ENCODE measurements at regions not wholly inside any gene's neighbourhood (a gene's known extent, or its start where the extent isn't known, plus 50 kb on each side); places are given as distances from the start of the nearest gene placed in this dataset.

GRCh38 chr20:22504829-22505377, 79.5 kb downstream of the FOXA2 start:
- no peak for DNase-seq (ENCODE audit: low read depth in 2 of 2)

DNA sequence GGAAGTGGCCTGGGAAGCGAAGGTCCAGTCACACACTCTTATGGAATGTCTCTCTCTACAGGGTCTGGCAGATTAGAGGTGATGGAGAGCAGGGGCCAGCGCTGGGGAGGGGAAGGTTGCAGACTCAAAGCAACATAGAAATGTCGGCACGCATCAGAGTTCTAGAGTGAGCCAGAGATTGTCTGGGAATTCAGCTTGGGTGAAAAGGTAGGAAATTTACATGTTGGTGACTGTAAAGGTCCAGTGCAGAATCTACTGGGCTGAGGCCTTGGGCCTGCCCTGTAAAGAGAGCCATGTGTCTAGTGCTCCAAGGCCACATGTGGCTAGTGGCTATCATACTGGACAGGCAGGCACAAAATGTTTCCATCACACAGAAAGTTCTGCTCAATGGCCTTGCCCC, 80.8 kb downstream of the FOXA2 start:
- no peak for DNase-seq (ENCODE audit: low read depth in 2 of 2)

- no peak for DNase-seq (ENCODE audit: low read depth in 2 of 2)
Observed at GRCh38 chr20:22502731-22503191, 81.6 kb downstream of the FOXA2 start.

DNA sequence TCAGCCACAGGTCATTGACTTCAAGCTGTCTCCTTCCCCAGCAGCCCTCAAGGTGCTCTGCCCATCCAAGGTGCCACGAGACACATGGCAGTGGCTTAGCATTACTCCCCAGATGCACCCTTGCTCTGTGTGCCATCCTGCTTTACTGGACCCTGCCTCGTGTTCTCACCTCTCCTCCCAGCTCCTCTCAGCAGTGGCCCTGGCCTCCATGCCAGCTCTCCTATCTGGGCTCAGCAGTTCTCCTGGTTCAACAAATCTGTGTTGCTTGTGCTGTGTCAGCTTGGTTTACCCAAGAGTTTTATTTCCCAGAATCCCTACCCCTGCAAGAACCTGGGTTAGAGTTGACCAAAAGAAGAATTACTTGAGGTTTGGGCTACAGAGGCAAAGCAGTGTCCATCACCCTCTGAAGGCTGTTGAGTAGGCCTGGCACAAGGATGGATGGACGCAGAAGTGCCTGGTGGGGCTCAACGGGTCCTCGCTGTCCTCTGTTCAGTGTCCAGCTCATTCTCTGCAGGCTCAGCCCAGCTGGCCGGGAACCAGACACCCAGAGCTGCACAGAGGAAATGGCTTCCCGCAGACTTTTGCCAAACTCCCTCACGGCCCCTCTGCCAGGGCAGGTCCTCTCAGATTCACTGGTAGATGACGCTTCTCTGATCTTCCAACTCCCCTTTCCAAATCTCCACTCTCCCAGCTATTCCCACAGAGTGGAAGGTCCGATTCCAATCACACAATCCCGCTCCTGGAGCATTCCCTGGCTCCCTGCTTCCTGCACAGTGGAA, 82.6 kb downstream of the FOXA2 start:
- no peak for DNase-seq (ENCODE audit: low read depth in 2 of 2)

- no peak for DNase-seq (ENCODE audit: low read depth in 2 of 2)
Observed at GRCh38 chr20:22501034-22501433, 83.3 kb downstream of the FOXA2 start.

GRCh38 chr20:22499515-22500166, 84.7 kb downstream of the FOXA2 start:
- DNase-seq (ENCODE audit: low read depth in 2 of 2), result no peak

DNA sequence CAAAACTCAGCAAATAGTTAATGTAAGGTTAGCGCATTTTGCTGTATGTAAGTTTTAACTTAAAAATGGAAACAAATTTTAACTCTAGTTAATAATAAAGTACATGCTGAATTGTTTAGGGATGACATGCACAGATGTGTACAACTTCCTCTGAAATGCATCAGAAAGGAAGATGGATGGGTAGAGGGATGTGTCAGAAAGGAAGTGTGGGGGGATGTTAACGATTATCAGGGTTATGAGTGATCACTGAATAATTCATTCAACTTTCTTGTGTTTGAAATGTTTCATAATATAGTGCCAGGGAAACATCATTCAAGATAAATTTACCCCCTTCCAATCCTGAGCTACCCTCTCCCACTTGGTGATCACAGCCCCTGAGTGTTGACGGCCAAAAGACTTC, 87.6 kb downstream of the FOXA2 start:
- no peak for DNase-seq (ENCODE audit: low read depth in 2 of 2)

- no peak for DNase-seq (ENCODE audit: low read depth in 2 of 2)
Observed at GRCh38 chr20:22495789-22496188, 88.6 kb downstream of the FOXA2 start.

- DNase-seq (ENCODE audit: low read depth in 2 of 2), result no peak
Observed at GRCh38 chr20:22495172-22495571, 89.2 kb downstream of the FOXA2 start.

DNA sequence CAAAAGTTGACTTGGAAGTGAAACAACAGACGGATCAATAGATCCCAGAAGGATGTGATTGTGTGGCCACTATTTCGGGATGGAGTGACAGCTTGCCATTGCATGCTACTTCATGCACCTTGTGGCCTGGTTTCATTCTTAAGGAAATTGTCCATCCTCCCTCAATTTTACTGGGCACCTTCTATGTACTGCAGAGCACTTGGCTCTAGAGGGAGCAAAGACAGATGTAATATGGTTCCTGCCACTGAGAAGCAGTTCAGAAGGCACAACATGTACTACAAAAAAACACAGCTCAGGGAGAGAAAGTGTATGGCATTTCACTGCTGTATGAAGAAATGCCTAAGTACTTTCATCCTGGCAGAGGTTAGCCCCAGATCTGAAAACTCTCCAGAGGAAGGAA, 91.9 kb downstream of the FOXA2 start:
- no peak for DNase-seq (ENCODE audit: low read depth in 2 of 2)

DNA sequence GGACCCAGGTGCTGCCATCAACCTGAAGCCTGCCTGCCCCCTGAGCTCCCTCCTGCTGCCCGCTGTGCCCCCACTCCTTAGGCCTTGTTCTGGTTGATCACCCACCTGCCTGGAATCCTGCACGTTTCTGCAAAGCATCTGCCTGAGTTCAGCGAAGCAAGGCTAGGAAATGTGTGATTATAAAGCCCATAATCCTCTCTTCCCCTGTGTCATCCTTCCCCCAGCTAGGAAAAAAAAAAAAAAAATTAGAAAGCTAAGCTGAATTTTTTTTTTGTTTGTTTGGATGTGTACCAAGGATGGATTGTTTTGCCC, 93.2 kb downstream of the FOXA2 start:
- DNase-seq (ENCODE audit: low read depth in 2 of 2), result no peak

- DNase-seq (ENCODE audit: low read depth in 2 of 2), result no peak
Observed at GRCh38 chr20:22490287-22491193, 93.8 kb downstream of the FOXA2 start.

DNA sequence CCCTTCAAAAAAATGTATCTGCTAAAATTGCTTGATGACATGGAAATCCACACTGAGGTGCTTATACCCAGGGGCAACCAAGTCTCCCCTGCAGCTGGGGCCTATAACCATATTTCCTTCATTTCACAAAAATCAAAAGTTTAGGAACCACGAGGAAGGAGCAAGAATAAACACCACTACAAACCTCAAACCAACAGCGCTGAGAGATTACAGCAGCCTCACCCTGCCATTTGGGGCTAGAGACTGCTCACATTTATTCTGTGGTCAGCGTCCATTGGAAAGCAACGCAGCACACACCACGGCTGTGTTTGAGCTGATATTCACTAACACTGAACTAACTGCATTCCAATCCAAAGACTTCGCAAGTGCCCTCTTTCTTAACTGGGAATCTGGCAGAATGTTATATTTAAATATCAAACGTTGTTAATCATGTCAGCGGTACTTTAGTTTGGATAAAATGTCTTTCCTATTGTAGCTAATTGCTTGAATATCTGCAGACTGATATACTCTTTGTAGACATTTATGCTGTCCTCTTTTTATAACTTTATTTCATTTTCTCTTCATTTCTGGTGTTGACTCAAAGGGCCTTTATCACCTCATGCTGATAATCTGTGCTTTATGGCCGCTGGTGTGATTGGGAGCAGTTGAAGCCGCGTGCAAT, 94.6 kb downstream of the FOXA2 start:
- DNase-seq (ENCODE audit: low read depth in 2 of 2), result no peak

- no peak for DNase-seq (ENCODE audit: low read depth in 2 of 2)
Observed at GRCh38 chr20:22480336-22480735, 104.0 kb downstream of the FOXA2 start.

GRCh38 chr20:22475662-22476061, 108.7 kb downstream of the FOXA2 start:
- DNase-seq (ENCODE audit: low read depth in 2 of 2), result no peak

DNA sequence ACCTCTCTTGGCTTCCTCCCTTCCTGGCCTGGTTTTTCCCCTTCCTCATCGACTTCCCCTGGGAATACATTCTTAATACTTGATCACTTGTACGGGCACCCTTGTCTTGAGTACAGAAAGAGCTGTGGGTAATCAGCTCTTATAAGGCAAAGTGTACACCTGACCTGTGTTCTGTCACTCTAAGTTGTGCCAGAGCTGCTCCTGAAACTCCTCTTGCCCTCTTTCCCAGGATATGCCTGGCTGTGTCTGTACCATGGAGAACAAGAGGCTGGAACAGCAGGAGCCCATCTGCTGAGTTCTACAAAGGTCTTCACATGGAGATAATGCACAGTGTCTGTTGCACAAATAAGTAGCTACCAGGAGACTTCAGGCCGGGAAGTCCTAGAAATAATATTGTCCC, 110.1 kb downstream of the FOXA2 start:
- no peak for DNase-seq (ENCODE audit: low read depth in 2 of 2)

- DNase-seq (ENCODE audit: low read depth in 2 of 2), result no peak
Observed at GRCh38 chr20:22473293-22473692, 111.1 kb downstream of the FOXA2 start.

DNA sequence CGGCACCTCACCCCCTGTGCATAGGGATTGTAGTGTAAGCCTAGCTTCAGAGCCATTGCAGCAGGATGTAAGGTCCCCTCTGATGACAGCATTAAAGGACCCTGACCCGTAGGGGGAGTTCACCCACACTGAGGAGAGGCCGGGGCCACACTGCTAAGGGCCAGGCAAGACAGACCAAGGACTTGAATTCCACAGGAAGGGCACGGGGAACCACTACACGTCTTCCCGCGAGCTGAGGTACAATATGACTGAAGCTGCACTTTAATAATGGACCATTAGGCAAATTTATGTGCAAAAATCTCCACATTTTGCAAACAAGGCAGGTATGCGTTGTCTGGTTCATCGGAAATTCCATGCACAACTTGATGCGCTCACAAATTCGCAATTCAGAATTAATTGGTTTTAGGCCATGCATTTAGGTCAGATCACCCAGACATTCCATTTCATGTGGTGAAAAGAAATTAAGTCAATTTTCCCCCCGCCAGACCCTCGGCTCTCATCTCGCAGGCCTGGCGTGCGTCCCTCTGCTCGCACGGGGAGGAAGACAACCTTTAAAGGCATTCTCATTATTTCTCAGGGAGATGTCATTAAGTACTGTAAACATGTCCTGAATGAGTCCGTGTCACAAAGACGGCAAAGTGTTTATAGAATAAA, 111.8 kb downstream of the FOXA2 start:
- DNase-seq (ENCODE audit: low read depth in 2 of 2), result no peak

DNA sequence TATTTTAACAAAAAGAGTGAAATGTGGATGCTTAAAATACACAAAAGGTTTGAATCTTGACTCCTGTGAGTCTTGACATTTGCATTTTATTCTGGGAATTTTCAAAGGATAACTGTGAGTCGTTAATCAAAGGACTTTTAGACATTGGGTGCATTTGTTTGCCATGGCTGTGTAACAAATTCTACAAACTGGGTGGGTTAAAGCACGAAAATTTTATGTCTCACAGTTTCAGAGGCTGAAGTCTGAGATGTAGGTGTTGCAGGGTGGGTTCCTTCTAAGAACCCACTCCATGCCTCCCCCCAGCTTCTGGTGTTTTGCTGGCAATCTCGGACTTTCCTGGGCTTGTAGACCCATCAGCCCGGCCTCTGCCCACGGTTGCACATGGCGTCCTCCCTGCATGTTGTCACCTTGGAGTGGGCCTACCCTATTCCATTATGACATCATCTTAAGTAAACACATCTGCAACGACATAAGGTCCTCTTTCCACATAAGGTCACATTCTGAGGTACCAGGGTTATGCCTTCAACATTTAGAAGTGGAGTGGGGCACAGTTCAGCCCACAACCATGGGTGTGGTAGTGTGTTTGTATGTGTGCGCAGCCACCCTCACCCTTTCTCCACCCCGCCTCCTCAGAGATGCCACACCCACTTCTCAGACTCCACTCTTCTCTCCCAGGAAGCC, 113.1 kb downstream of the FOXA2 start:
- DNase-seq (ENCODE audit: low read depth in 2 of 2), result no peak

DNA sequence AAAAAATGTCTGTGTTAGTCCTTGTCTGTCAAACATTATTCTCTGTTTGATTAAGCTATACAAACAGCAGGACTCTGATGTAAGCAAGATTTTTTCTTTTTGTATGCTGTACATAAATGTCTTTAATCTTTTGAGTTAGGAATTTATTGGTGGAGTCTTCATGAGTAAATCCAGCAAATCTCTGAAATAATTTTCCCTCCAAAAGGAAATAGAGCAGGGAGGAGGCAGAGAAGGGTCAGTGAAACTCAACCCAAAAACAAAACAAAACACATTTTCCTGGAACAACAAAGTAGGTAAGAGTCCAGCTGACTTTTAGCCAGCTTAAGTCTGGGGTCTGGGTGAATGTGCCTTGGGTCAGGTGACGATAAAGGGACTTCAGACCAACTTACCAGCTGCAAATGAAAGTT, 113.7 kb downstream of the FOXA2 start:
- no peak for DNase-seq (ENCODE audit: low read depth in 2 of 2)

All from stimulated activated CD4-positive, alpha-beta T cell treated with anti-CD3 and anti-CD28 coated beads, Interleukin-12 subunit alpha, Interleukin-12 subunit beta, amount 100 ng/mL, for 24 hours (primary cell).